ENCODE measurements at regions not wholly inside any gene's neighbourhood (a gene's known extent, or its start where the extent isn't known, plus 50 kb on each side); places are given as distances from the start of the nearest gene placed in this dataset.

GRCh38 chr7:155913719-155914118, 101.5 kb upstream of the SHH start:
- TF ChIP-seq CTCF (conservative IDR thresholded peaks at IDR 0.05; ENCODE audit: low read depth, low read length), result no peak
- TF ChIP-seq POLR2A (IDR thresholded peaks at IDR 0.05; ENCODE audit: low read depth, low read length), result no peak
